GM18502 (cell line): ENCODE measurements at regions not wholly inside any gene's neighbourhood (a gene's known extent, or its start where the extent isn't known, plus 50 kb on each side); places are given as distances from the start of the nearest gene placed in this dataset.
"Not testable (repeated sequence)": the region's sequence is repeated elsewhere in the genome, so short reads cannot be mapped to it uniquely, and the experiment has no call there.

Experiments used
- ATAC-seq: cut with Tn5 transposase; IDR thresholded peaks from one replicate; pipeline ENCODE4 v1.9.1; 2021; ENCODE audit warnings: mild to moderate bottlenecking; ENCODE audit not compliant: unreplicated experiment, poor library complexity

GRCh38 chr1:70553567-70553956 lies 142.5 kb downstream of the CTH start:
- ATAC-seq: no peak

DNA sequence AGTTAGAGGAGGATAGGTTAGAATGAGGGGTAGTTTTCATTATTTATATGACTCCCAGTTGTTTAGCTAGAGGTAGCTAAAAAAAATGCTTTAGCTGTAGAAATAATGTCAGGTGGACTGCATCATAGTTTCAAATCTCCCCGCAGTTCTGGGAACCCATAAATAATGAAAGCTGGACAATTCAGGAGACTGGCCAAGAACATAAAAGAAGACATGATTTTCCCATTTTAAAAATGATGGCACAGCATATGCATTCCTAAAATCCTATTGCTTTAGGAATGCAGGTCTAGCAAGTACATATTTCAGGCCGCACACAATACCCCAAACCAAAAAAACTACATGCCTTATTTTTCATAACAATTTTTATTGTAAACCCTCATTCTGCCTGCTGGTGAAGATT lies 143.3 kb downstream of the CTH start:
- ATAC-seq: no peak

- no peak for ATAC-seq
These were observed 145.5 kb downstream of the CTH start for GRCh38 chr1:70556541-70556940.

DNA sequence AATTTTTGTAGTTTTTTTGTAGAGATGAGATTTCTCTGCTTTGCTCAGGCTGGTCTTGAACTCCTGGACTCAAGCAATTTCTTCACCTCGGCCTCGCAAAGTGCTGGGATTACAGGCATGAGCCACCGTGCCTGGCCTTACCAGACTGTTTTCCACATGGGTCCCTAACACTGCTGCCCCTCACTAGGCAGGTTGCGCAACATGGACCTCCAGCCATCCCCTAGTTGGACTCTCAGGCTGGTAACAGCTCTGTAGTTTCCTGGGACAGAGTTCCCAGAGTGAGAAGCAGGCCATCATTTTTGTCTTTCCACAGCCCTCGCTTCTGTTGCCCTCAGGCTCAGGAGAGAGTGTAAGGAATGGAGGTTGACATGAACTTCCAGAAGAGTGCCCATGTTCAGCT lies 156.1 kb downstream of the CTH start:
- no peak for ATAC-seq

DNA sequence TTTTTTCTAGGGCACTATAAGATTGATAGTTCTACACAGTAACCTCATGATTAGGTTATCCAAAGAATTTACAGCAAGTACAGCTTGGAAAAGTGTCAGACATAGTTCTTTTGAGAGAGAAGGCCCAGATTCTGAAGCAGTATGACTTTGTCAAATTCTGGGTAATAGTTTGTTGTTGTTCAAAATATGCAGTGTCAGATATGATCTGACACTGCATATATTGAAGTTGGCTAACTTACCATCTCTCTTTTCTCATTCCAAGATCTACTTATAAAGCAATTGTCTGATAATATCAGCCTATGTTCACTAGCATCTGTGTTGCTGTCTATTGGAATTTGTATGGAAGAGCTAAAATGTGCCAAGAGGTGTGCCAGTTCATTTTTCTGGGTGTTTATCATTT lies 160.1 kb downstream of the CTH start:
- no peak for ATAC-seq

DNA sequence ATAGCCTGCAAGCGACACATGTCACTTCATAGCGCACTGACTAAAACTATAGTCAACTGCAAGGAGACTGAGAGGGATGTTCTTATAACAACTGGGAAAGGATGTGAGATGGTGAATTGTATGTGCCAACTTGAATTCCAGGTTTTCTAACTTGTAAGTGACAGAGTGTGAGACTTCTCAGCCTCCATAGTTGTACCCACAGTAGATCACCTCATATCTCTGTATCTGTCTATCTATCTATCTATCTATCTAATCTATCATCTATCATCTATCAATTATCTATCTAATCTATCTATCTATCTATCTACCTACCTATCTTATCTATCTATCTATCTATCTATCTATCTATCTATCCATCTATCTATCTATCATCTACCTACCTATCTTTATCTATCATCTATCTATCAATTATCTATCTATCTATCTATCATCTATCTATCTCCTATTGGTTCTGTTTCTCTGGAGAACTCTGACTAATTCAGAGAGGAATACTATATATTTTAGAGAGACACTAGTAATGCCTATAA lies 162.3 kb downstream of the CTH start:
- no peak for ATAC-seq

- ATAC-seq: no peak
These were observed 170.6 kb downstream of the CTH start for GRCh38 chr1:70581661-70582060.

DNA sequence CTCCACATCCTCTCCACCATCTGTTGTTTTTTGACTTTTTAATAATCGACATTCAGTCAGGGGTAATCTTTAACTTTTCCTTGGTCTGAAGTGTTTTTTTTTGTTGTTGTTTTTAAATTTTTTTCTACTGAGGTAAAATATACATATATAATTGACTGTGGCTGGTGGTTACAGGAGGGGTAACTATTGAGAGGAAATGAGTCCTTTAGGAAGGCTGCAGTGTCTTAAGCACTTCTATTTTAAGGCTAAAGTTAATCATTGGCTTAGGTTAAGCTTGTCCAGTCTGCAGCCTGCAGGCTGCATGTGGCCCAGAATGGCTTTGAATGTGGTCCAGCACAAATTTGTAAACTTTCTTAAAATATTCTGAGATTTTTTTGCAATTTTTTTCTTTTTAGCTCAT lies 172.5 kb downstream of the CTH start:
- peak; percentile 46 for ATAC-seq

DNA sequence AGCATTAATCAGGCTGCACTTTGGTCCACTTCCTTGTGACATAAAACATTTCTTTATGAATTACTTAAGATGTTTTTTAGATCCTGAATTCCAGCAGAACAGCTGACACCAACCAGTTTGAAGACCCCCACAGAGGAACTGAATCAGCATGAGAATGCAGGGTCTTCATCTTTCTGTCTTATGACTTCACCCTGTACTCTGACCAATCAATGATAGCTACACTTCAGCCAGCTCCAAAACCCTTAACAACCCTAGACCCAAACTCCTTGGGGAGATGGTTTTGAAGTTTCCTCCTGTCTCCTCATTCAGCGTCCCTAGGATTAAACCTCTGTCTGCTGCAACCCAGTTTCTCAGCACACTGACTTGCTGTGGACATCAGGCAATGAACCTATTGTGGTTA lies 175.0 kb downstream of the CTH start:
- ATAC-seq: no peak

- no peak for ATAC-seq
These were observed 176.9 kb downstream of the CTH start for GRCh38 chr1:70587872-70588366.

DNA sequence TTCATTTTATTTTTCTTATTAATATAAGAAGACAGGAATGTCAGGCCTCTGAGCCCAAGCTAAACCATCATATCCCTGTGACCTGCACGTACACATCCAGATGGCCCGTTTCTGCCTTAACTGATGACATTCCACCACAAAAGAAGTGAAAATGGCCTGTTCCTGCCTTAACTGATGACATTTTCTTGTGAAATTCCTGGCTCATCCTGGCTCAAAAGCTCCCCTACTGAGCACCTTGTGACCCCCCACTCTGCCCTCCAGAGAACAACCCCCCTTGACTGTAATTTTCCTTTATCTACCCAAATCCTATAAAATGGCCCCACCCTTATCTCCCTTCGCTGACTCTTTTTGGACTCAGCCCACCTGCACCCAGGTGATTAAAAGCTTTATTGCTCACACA lies 182.5 kb downstream of the CTH start:
- ATAC-seq: not testable (repeated sequence)

DNA sequence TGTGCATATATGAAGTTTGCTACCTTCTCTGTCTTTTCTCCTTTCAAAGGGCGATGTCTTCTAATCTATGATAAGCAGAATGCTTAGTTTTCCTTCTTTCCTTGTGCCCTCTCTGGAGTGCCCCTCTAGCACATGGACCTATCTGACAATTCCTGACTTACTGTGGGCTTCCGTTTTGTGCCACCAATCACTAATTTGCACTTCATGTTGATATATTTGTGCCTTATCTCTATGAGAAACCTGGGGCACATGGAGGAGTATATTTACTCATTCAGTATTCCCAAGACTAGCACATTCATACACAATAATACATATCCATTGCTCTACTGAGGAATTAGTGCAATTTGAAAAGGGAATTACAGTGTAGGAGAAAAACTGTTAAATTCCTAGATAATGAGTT lies 197.7 kb downstream of the CTH start:
- no peak for ATAC-seq

- not testable (repeated sequence) for ATAC-seq
These were observed 199.1 kb downstream of the CTH start for GRCh38 chr1:70610164-70610563.

GRCh38 chr1:70616946-70617345 lies 205.9 kb downstream of the CTH start:
- ATAC-seq: no peak

DNA sequence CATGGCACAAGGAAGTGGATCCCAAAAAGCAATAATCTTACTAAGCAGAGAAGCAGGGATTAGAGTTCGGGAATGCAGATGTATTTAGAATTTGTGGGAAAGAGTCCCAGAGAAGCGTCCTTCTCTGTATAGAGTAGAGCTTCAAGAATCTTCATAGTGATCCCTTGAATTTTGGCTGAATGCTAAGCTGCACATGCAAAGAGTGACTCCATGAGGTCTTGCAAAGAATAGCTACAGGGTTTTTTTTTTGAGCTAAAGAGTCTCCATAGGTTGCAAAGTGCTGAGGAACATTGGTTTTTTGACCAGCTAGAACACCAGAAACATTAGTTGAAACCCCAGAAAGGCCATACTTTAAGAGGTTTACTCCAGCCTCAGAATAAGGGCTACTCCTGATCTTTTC lies 206.7 kb downstream of the CTH start:
- ATAC-seq: no peak

- ATAC-seq: no peak
These were observed 216.8 kb downstream of the CTH start for GRCh38 chr1:70627910-70628309.

GRCh38 chr1:70628973-70629372 lies 217.9 kb downstream of the CTH start:
- no peak for ATAC-seq

DNA sequence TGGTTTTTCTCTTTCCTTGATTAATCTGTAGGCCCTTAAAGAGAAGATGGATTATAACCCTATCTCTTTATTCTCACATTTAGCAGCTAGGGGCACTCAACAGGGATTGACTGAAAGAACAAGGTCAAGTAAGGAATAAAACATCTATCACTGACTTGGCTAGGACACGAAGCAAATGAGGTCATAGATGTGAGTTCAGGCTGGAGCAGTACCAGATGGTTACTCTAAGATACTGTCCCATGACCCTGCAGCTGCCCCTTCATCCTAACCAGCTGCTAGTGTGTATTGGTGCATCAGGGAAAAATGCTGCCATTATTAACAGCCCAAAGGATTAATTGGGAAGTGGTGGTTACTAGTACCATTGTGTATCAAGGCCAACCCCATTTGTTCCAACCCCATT lies 221.9 kb downstream of the CTH start:
- ATAC-seq: no peak

- ATAC-seq: no peak
These were observed 224.8 kb downstream of the CTH start for GRCh38 chr1:70635868-70636267.

DNA sequence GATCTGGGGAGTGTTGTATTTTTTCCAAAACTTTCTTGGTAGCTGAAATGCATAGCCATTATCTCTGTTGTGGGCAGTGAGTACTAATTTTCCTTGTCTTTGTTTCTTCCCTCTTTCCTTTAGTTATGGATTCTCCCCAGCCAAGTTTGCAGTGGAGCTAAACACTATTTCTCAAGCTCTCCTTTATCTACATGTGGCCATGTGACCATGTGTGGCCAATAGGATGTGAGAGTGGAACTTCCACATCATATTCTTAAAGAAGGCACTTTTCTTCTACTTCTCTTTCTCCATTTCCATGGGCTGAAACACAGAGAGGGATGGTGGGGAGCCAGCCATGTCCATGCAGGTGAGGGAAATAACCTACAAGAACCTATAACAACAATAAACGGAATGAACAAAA lies 230.8 kb downstream of the CTH start:
- ATAC-seq: no peak

DNA sequence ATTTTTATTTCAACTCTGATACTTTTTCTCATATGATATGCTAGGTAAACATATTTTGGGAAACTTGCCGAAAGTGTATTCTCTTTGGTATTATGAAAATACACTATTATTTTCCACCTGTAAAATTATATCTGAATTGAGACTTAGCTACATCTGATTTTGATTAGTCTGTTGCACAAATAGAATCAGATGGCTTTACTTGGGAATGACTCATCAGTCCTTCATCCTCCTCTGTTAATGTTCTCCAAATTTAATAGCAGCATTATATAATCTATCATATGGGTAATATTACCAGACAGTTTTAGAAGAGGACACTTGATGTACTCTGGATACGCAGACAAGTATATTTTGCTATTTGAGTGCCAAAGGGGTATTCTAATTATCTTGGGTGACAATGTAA lies 245.3 kb downstream of the CTH start:
- no peak for ATAC-seq

GRCh38 chr1:70659891-70660290 lies 248.8 kb downstream of the CTH start:
- no peak for ATAC-seq
